ENCODE measurements at regions not wholly inside any gene's neighbourhood (a gene's known extent, or its start where the extent isn't known, plus 50 kb on each side); places are given as distances from the start of the nearest gene placed in this dataset.

DNA sequence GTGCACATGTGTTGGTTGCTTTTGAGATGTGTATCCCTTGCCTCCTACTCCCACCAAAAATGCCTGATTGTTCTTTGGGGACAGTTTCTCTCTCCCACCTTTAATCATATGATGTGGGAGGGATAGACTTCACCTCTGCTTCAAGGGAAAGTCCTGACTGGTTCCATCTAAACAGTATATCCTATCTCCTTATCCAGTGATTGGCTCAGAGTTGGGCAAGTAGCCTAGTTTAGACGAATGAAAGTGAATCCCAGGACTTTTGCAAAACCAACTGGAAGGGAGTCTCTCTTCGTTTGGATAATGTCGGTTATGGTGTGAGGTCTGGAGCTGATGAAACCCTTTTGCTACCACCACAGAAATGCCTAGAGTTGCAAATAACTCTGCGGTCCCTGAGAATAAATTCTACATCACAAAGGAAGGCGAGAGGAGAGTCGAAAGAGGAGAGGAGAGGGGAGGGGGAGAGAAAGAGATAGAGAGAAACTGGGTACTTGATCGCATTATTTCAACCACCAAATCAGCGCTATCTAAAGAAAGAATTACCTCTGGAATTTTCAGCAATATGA, 77.1 kb upstream of the SALL1 start:
- H3K9me3 ChIP-seq (ENCODE audit: control insufficient read depth, low read length) = no peaks in the 10 kb centered on the region
- H3K4me3 ChIP-seq (ENCODE audit: low read length) = no peak overlapping the region
- no peaks in the 10 kb centered on the region for H3K36me3 ChIP-seq (ENCODE audit: control insufficient read depth, insufficient read depth, low read length)
- H3K27me3 ChIP-seq (ENCODE audit: control insufficient read depth, insufficient read depth, low read length) = peaks cover 15% of the 10 kb centered on the region
- H3K4me1 ChIP-seq (ENCODE audit: control insufficient read depth, insufficient read depth, low read length) = no peaks in the 10 kb centered on the region
- no peak overlapping the region for H3K9ac ChIP-seq (ENCODE audit: low read length)

GRCh38 chr16:51225878-51226277, 74.8 kb upstream of the SALL1 start:
- no peaks in the 10 kb centered on the region for H3K9me3 ChIP-seq (ENCODE audit: control insufficient read depth, low read length)
- H3K4me3 ChIP-seq (ENCODE audit: low read length) = no peak overlapping the region
- no peak overlapping the region for H3K9ac ChIP-seq (ENCODE audit: low read length)
- peaks cover 5% of the 10 kb centered on the region for H3K27me3 ChIP-seq (ENCODE audit: control insufficient read depth, insufficient read depth, low read length)
- no peaks in the 10 kb centered on the region for H3K4me1 ChIP-seq (ENCODE audit: control insufficient read depth, insufficient read depth, low read length)
- no peaks in the 10 kb centered on the region for H3K36me3 ChIP-seq (ENCODE audit: control insufficient read depth, insufficient read depth, low read length)

- H3K4me3 ChIP-seq (ENCODE audit: low read length) = no peak overlapping the region
These were observed 73.2 kb upstream of the SALL1 start for GRCh38 chr16:51224317-51224716.

GRCh38 chr16:51222016-51222415, 70.9 kb upstream of the SALL1 start:
- Histone ChIP-seq H3K36me3 (ENCODE audit: control insufficient read depth, insufficient read depth, low read length) (no peaks in the 10 kb centered on the region), H3K27me3 (ENCODE audit: control insufficient read depth, insufficient read depth, low read length) (no peaks in the 10 kb centered on the region), H3K4me1 (ENCODE audit: control insufficient read depth, insufficient read depth, low read length) (no peaks in the 10 kb centered on the region), H3K9ac (ENCODE audit: low read length) (no peak overlapping the region), H3K4me3 (ENCODE audit: low read length) (no peak overlapping the region), H3K9me3 (ENCODE audit: control insufficient read depth, low read length) (no peaks in the 10 kb centered on the region)

More at GRCh38 chr16:51224317-51224716, 73.2 kb upstream of the SALL1 start:
- Histone ChIP-seq H3K9me3 (ENCODE audit: control insufficient read depth, low read length) (no peaks in the 10 kb centered on the region), H3K27me3 (ENCODE audit: control insufficient read depth, insufficient read depth, low read length) (peaks cover 3% of the 10 kb centered on the region), H3K36me3 (ENCODE audit: control insufficient read depth, insufficient read depth, low read length) (no peaks in the 10 kb centered on the region), H3K9ac (ENCODE audit: low read length) (no peak overlapping the region), H3K4me1 (ENCODE audit: control insufficient read depth, insufficient read depth, low read length) (no peaks in the 10 kb centered on the region)

DNA sequence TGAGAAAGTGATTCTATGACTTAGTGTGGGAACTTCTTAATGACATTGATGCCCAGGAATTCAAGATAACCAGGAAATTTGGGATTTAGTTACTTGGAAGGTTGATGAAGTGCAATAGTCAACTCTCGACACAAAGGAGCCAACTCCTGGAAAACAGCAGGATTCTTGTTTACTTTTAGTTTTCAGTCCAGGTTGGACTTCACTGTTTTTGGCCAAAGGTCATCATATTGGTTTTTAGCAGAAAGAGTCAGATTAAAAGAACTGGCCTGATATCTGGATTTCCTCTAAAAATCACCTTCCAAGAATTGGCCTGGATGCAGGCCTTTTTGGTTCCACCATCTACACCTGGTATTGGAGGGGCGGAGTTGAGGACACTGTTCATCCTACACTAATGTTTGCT, 60.1 kb upstream of the SALL1 start:
- H3K4me3 ChIP-seq (ENCODE audit: low read length) = no peak overlapping the region
- no peaks in the 10 kb centered on the region for H3K4me1 ChIP-seq (ENCODE audit: control insufficient read depth, insufficient read depth, low read length)
- no peaks in the 10 kb centered on the region for H3K9me3 ChIP-seq (ENCODE audit: control insufficient read depth, low read length)
- H3K9ac ChIP-seq (ENCODE audit: low read length) = no peak overlapping the region
- H3K27me3 ChIP-seq (ENCODE audit: control insufficient read depth, insufficient read depth, low read length) = no peaks in the 10 kb centered on the region
- H3K36me3 ChIP-seq (ENCODE audit: control insufficient read depth, insufficient read depth, low read length) = no peaks in the 10 kb centered on the region

DNA sequence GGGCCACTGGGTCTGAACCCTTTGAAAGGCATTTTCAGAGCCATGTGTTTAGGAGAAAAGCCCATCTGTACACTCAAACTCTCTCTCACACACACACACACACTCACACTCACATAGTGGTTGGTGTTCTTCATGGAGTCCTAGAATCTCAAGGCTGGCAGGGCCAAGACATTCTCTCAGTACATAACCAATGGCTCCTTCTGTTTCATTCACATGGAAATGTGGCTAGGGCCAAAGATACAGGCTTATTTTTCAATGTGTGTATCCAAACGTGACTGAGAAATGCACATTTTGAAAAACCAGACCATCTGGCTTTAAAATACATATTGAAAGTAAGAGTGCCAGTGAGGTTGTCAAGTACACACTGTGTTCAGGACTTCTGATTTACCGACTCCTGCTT, 59.0 kb upstream of the SALL1 start:
- no peak overlapping the region for H3K4me3 ChIP-seq (ENCODE audit: low read length)
- H3K9ac ChIP-seq (ENCODE audit: low read length) = no peak overlapping the region
- no peaks in the 10 kb centered on the region for H3K4me1 ChIP-seq (ENCODE audit: control insufficient read depth, insufficient read depth, low read length)
- H3K27me3 ChIP-seq (ENCODE audit: control insufficient read depth, insufficient read depth, low read length) = no peaks in the 10 kb centered on the region
- H3K9me3 ChIP-seq (ENCODE audit: control insufficient read depth, low read length) = no peaks in the 10 kb centered on the region
- no peaks in the 10 kb centered on the region for H3K36me3 ChIP-seq (ENCODE audit: control insufficient read depth, insufficient read depth, low read length)

DNA sequence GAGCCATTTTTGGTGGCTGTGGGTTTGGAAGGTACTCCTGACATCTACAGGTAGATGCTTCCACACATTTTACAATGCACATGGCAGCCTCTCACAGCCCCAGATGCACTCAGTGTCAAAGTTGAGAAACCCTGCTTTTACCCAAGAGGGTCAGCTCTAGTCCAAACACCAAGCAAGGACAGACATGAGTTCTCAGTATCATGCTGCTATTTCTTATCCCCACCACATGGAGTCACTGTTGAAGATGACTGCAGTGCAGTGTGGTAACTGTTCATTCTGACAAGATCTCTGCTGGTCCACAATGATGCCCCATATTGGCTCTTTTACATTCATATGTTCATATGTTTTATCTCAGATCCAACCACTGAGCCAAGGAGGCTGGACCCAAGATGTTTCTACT, 50.5 kb upstream of the SALL1 start:
- Histone ChIP-seq H3K9ac (ENCODE audit: low read length) (no peak overlapping the region), H3K9me3 (ENCODE audit: control insufficient read depth, low read length) (no peaks in the 10 kb centered on the region), H3K4me1 (ENCODE audit: control insufficient read depth, insufficient read depth, low read length) (no peaks in the 10 kb centered on the region), H3K36me3 (ENCODE audit: control insufficient read depth, insufficient read depth, low read length) (no peaks in the 10 kb centered on the region), H3K4me3 (ENCODE audit: low read length) (no peak overlapping the region), H3K27me3 (ENCODE audit: control insufficient read depth, insufficient read depth, low read length) (no peaks in the 10 kb centered on the region)

All from mucosa of stomach (tissue), 1 donor.